ENCODE measurements at regions not wholly inside any gene's neighbourhood (a gene's known extent, or its start where the extent isn't known, plus 50 kb on each side); places are given as distances from the start of the nearest gene placed in this dataset.
A peak's percentile ranks its signal among the peaks of the same experiment; 100 is the strongest.

- Mint-ChIP-seq H3K9me3 (ENCODE audit: unreplicated experiment) (peaks cover 1% of the 10 kb centered on the region), H3K36me3 (ENCODE audit: low read depth, unreplicated experiment) (no peaks in the 10 kb centered on the region), H3K4me1 (ENCODE audit: low read depth, unreplicated experiment) (peaks cover 6% of the 10 kb centered on the region), H3K27ac (ENCODE audit: unreplicated experiment) (no peak overlapping the region), H3K4me3 (ENCODE audit: unreplicated experiment) (no peak overlapping the region), H3K27me3 (ENCODE audit: low read depth, unreplicated experiment) (peaks cover 32% of the 10 kb centered on the region)
- no peaks in the 10 kb centered on the region for H3K36me3 ChIP-seq (ENCODE audit: insufficient read depth, low read length)
- no peaks in the 10 kb centered on the region for H3K9me3 ChIP-seq (ENCODE audit: insufficient read depth, low read depth, low read length)
- H4K20me1 ChIP-seq (ENCODE audit: insufficient read depth, low read length), result no peaks in the 10 kb centered on the region
- H3K79me2 ChIP-seq (ENCODE audit: insufficient read depth, low read length), result no peaks in the 10 kb centered on the region
- no peak overlapping the region for H3K4me3 ChIP-seq (ENCODE audit: insufficient read depth, low read depth, low read length)
- peaks cover 5% of the 10 kb centered on the region for H3K27me3 ChIP-seq (ENCODE audit: insufficient read depth, low read length)
- no peak for DNase-seq (ENCODE audit: low read depth)
- no peak overlapping the region for H3K27ac ChIP-seq (ENCODE audit: low read depth, low read length)
- TF ChIP-seq CTCF (IDR thresholded peaks at IDR 0.05; ENCODE audit: insufficient read depth, low read depth, low read length) (no peak), EZH2 (IDR thresholded peaks at IDR 0.05; ENCODE audit: insufficient read depth, low read length) (no peak)
- no peak overlapping the region for H3K9ac ChIP-seq (ENCODE audit: low read length)
- no peak overlapping the region for H2AFZ ChIP-seq (ENCODE audit: low read depth, low read length)
- H3K4me2 ChIP-seq (ENCODE audit: low read length), result no peak overlapping the region
- no peaks in the 10 kb centered on the region for H3K4me1 ChIP-seq (ENCODE audit: insufficient read depth, low read length)
- FAIRE-seq, result no peak
Observed at GRCh38 chr2:200738590-200738989, 73.1 kb upstream of the BZW1 start.

GRCh38 chr2:200740907-200741306, 70.8 kb upstream of the BZW1 start:
- H3K27me3 Mint-ChIP-seq (ENCODE audit: low read depth, unreplicated experiment), result peaks cover 38% of the 10 kb centered on the region
- Histone ChIP-seq H4K20me1 (ENCODE audit: insufficient read depth, low read length) (no peaks in the 10 kb centered on the region), H3K4me1 (ENCODE audit: insufficient read depth, low read length) (no peaks in the 10 kb centered on the region), H3K27ac (ENCODE audit: low read depth, low read length) (no peak overlapping the region), H3K9me3 (ENCODE audit: insufficient read depth, low read depth, low read length) (no peaks in the 10 kb centered on the region), H2AFZ (ENCODE audit: low read depth, low read length) (no peak overlapping the region), H3K27me3 (ENCODE audit: insufficient read depth, low read length) (peaks cover 3% of the 10 kb centered on the region), H3K9ac (ENCODE audit: low read length) (no peak overlapping the region), H3K4me3 (ENCODE audit: insufficient read depth, low read depth, low read length) (no peak overlapping the region), H3K36me3 (ENCODE audit: insufficient read depth, low read length) (no peaks in the 10 kb centered on the region), H3K4me2 (ENCODE audit: low read length) (no peak overlapping the region), H3K79me2 (ENCODE audit: insufficient read depth, low read length) (no peaks in the 10 kb centered on the region)
- peaks cover 6% of the 10 kb centered on the region for H3K4me1 Mint-ChIP-seq (ENCODE audit: low read depth, unreplicated experiment)
- H3K9me3 Mint-ChIP-seq (ENCODE audit: unreplicated experiment), result no peaks in the 10 kb centered on the region
- TF ChIP-seq EZH2 (IDR thresholded peaks at IDR 0.05; ENCODE audit: insufficient read depth, low read length) (no peak), CTCF (IDR thresholded peaks at IDR 0.05; ENCODE audit: insufficient read depth, low read depth, low read length) (no peak)
- H3K27ac Mint-ChIP-seq (ENCODE audit: unreplicated experiment), result no peak overlapping the region
- FAIRE-seq, result no peak
- H3K36me3 Mint-ChIP-seq (ENCODE audit: low read depth, unreplicated experiment), result no peaks in the 10 kb centered on the region
- H3K4me3 Mint-ChIP-seq (ENCODE audit: unreplicated experiment), result no peak overlapping the region
- DNase-seq (ENCODE audit: low read depth), result no peak

GRCh38 chr2:200741468-200742202, 70.1 kb upstream of the BZW1 start:
- H3K27me3 Mint-ChIP-seq (ENCODE audit: low read depth, unreplicated experiment), result peaks cover 38% of the 10 kb centered on the region
- H4K20me1 ChIP-seq (ENCODE audit: insufficient read depth, low read length), result no peaks in the 10 kb centered on the region
- no peak overlapping the region for H3K4me2 ChIP-seq (ENCODE audit: low read length)
- H2AFZ ChIP-seq (ENCODE audit: low read depth, low read length), result no peak overlapping the region
- TF ChIP-seq EZH2 (IDR thresholded peaks at IDR 0.05; ENCODE audit: insufficient read depth, low read length) (no peak), CTCF (IDR thresholded peaks at IDR 0.05; ENCODE audit: insufficient read depth, low read depth, low read length) (no peak)
- no peaks in the 10 kb centered on the region for H3K36me3 Mint-ChIP-seq (ENCODE audit: low read depth, unreplicated experiment)
- no peaks in the 10 kb centered on the region for H3K9me3 Mint-ChIP-seq (ENCODE audit: unreplicated experiment)
- H3K36me3 ChIP-seq (ENCODE audit: insufficient read depth, low read length), result no peaks in the 10 kb centered on the region
- no peak overlapping the region for H3K9ac ChIP-seq (ENCODE audit: low read length)
- no peaks in the 10 kb centered on the region for H3K4me1 ChIP-seq (ENCODE audit: insufficient read depth, low read length)
- no peak overlapping the region for H3K27ac ChIP-seq (ENCODE audit: low read depth, low read length)
- H3K4me3 ChIP-seq (ENCODE audit: insufficient read depth, low read depth, low read length), result no peak overlapping the region
- no peaks in the 10 kb centered on the region for H3K9me3 ChIP-seq (ENCODE audit: insufficient read depth, low read depth, low read length)
- H3K79me2 ChIP-seq (ENCODE audit: insufficient read depth, low read length), result no peaks in the 10 kb centered on the region
- peaks cover 5% of the 10 kb centered on the region for H3K4me1 Mint-ChIP-seq (ENCODE audit: low read depth, unreplicated experiment)
- no peak overlapping the region for H3K4me3 Mint-ChIP-seq (ENCODE audit: unreplicated experiment)
- H3K27me3 ChIP-seq (ENCODE audit: insufficient read depth, low read length), result peaks cover 3% of the 10 kb centered on the region
- DNase-seq (ENCODE audit: low read depth), result no peak
- H3K27ac Mint-ChIP-seq (ENCODE audit: unreplicated experiment), result peak overlapping the region; percentile 7
- FAIRE-seq, result no peak

Measured in astrocyte (in vitro differentiated cells and primary cell).